Central memory CD8-positive, alpha-beta T cell (primary cell): ENCODE measurements at regions not wholly inside any gene's neighbourhood (a gene's known extent, or its start where the extent isn't known, plus 50 kb on each side); places are given as distances from the start of the nearest gene placed in this dataset.

Experiments
- ATAC-seq: fragments of 150-1000 bp; cut with Tn5 transposase; replicated peaks from 2 replicates; pipeline ENCODE4 v1.10.0; 2022; ENCODE audit warnings: mild to moderate bottlenecking, moderate FRiP score, moderate number of reproducible peaks; ENCODE audit not compliant: poor library complexity, severe bottlenecking; ENCODE audit errors: extremely low read depth
- DNase-seq, 2 donors: peaks; one replicate each; pipeline ENCODE4 v3.0.0; 2021; ENCODE audit warnings: low spot score in 2 of 2
- H3K27ac Mint-ChIP-seq: one replicate; pipeline ENCODE4 v1.8.0; 2022; ENCODE audit warnings: low read depth, mild to moderate bottlenecking, moderate library complexity, mixed read lengths
- H3K27me3 Mint-ChIP-seq: one replicate; pipeline ENCODE4 v1.8.0; 2022; ENCODE audit warnings: mixed read lengths
- H3K36me3 Mint-ChIP-seq: one replicate; pipeline ENCODE4 v1.8.0; 2022; ENCODE audit warnings: mild to moderate bottlenecking, moderate library complexity, mixed read lengths; ENCODE audit not compliant: insufficient read depth
- H3K4me1 Mint-ChIP-seq: one replicate; pipeline ENCODE4 v1.8.0; 2022; ENCODE audit warnings: mixed read lengths
- H3K4me3 Mint-ChIP-seq: one replicate; pipeline ENCODE4 v1.8.0; 2022; ENCODE audit warnings: mild to moderate bottlenecking, moderate library complexity, mixed read lengths
- H3K9me3 Mint-ChIP-seq: one replicate; pipeline ENCODE4 v1.8.0; 2022; ENCODE audit warnings: mixed read lengths

GRCh38 chr19:28665748-28666147 lies 547.2 kb downstream of the UQCRFS1 start:
- H3K36me3 Mint-ChIP-seq, result peaks cover 2% of the 10 kb centered on the region
- H3K27me3 Mint-ChIP-seq, result peaks cover 26% of the 10 kb centered on the region
- H3K27ac Mint-ChIP-seq, result no peak overlapping the region
- no peaks in the 10 kb centered on the region for H3K4me1 Mint-ChIP-seq
- ATAC-seq (no peak), DNase-seq (no peak)
- H3K9me3 Mint-ChIP-seq, result peaks cover 19% of the 10 kb centered on the region
- H3K4me3 Mint-ChIP-seq, result no peak overlapping the region

GRCh38 chr19:28656644-28657043 lies 556.3 kb downstream of the UQCRFS1 start:
- Mint-ChIP-seq H3K36me3 (no peaks in the 10 kb centered on the region), H3K9me3 (peaks cover 36% of the 10 kb centered on the region), H3K27ac (no peak overlapping the region), H3K4me1 (no peaks in the 10 kb centered on the region), H3K27me3 (peaks cover 9% of the 10 kb centered on the region), H3K4me3 (no peak overlapping the region)
- ATAC-seq, result no peak
- no peak for DNase-seq

DNA sequence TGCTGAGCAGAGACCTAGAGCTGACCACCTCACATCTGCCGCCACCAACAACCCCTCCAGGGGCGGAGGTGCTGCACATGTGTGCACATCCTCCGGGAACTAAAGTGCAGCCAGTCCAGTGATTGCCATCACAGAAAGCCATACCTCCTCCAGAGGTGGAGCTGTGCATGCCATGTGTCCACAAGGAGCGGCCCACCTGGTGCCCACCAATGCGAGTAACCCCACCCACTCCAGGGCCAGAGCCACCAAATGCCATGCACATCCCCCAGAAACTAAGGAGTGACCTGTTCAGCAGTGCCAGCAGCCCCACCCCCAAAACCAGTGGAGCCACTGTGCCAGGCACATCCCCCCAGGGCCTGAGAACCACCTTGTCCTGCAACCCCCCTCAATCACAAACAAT lies 557.9 kb downstream of the UQCRFS1 start:
- Mint-ChIP-seq H3K27me3 (peaks cover 19% of the 10 kb centered on the region), H3K9me3 (peaks cover 31% of the 10 kb centered on the region), H3K4me3 (no peak overlapping the region), H3K4me1 (no peaks in the 10 kb centered on the region), H3K36me3 (no peaks in the 10 kb centered on the region), H3K27ac (no peak overlapping the region)
- DNase-seq, result no peak
- ATAC-seq, result no peak

GRCh38 chr19:28652765-28653164 lies 560.2 kb downstream of the UQCRFS1 start:
- H3K27me3 Mint-ChIP-seq, result peaks cover 23% of the 10 kb centered on the region
- H3K9me3 Mint-ChIP-seq, result peaks cover 15% of the 10 kb centered on the region
- DNase-seq, result no peak
- no peak overlapping the region for H3K27ac Mint-ChIP-seq
- no peaks in the 10 kb centered on the region for H3K4me1 Mint-ChIP-seq
- H3K36me3 Mint-ChIP-seq, result no peaks in the 10 kb centered on the region
- no peak overlapping the region for H3K4me3 Mint-ChIP-seq
- ATAC-seq, result no peak

DNA sequence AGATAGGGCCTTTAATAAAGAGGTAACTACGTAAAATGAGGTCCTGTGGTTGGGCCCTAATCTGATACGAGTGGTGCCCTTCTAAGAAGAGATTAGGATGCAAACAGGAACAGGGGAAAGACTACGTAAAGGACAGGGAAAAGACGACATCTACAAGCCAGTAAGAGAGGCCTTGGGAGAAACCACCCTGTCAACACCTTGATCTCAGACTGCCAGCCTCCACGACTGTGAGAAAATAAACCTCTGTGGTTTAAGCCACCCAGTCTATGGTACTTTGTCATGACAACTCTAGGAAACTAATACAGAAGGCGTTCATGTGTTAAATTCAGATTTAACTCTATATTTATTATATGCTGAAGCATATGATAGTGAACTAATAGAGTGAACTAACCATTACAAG lies 566.3 kb downstream of the UQCRFS1 start:
- H3K36me3 Mint-ChIP-seq, result no peaks in the 10 kb centered on the region
- ATAC-seq, result no peak
- H3K27ac Mint-ChIP-seq, result no peak overlapping the region
- peaks cover 14% of the 10 kb centered on the region for H3K27me3 Mint-ChIP-seq
- no peaks in the 10 kb centered on the region for H3K4me1 Mint-ChIP-seq
- DNase-seq, result no peak
- H3K9me3 Mint-ChIP-seq, result no peaks in the 10 kb centered on the region
- H3K4me3 Mint-ChIP-seq, result no peak overlapping the region

DNA sequence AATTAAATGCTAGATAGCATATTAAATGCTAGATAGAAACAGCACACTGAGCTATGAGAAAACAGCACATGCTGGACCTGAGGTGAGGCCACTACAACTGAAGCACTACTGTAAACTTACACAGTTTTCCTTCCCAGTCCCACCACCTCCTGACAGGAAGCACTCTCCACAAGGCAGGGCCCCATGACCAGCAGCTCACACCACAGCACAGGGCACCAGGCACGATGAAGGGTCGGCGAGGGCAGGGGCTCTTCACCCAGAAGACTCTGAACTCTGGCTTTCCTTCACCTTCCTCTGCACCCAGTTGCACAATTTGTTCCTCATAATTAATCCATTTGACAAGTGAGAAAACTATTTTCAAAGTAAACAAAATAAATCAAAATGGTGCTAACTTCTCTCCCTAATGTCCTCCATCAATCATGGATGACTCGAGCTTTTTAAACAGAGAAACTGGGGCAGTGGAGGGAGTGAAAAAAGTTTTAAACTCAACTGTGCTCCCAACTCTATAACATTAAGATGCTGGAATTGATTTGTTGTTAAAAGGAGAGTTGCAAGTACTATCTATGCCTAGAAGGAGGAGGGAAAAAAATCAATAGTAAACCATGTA lies 568.7 kb downstream of the UQCRFS1 start:
- no peak for ATAC-seq
- Mint-ChIP-seq H3K4me3 (no peak overlapping the region), H3K27me3 (no peaks in the 10 kb centered on the region), H3K4me1 (no peaks in the 10 kb centered on the region), H3K36me3 (no peaks in the 10 kb centered on the region), H3K27ac (no peak overlapping the region), H3K9me3 (no peaks in the 10 kb centered on the region)
- no peak for DNase-seq

- no peaks in the 10 kb centered on the region for H3K4me1 Mint-ChIP-seq
- no peaks in the 10 kb centered on the region for H3K27me3 Mint-ChIP-seq
- H3K9me3 Mint-ChIP-seq, result no peaks in the 10 kb centered on the region
- H3K4me3 Mint-ChIP-seq, result no peak overlapping the region
- no peak for DNase-seq
- H3K36me3 Mint-ChIP-seq, result no peaks in the 10 kb centered on the region
- ATAC-seq, result no peak
- H3K27ac Mint-ChIP-seq, result no peak overlapping the region
Observed at GRCh38 chr19:28642787-28643683, 569.9 kb downstream of the UQCRFS1 start.

GRCh38 chr19:28641395-28641794 lies 571.6 kb downstream of the UQCRFS1 start:
- H3K36me3 Mint-ChIP-seq, result no peaks in the 10 kb centered on the region
- no peaks in the 10 kb centered on the region for H3K27me3 Mint-ChIP-seq
- no peak for ATAC-seq
- H3K4me3 Mint-ChIP-seq, result no peak overlapping the region
- H3K9me3 Mint-ChIP-seq, result no peaks in the 10 kb centered on the region
- H3K4me1 Mint-ChIP-seq, result no peaks in the 10 kb centered on the region
- no peak overlapping the region for H3K27ac Mint-ChIP-seq
- DNase-seq, result no peak

- Mint-ChIP-seq H3K27me3 (no peaks in the 10 kb centered on the region), H3K36me3 (no peaks in the 10 kb centered on the region), H3K4me3 (no peak overlapping the region), H3K27ac (no peak overlapping the region), H3K9me3 (no peaks in the 10 kb centered on the region), H3K4me1 (no peaks in the 10 kb centered on the region)
- ATAC-seq (no peak), DNase-seq (no peak)
Observed at GRCh38 chr19:28640506-28640905, 572.4 kb downstream of the UQCRFS1 start.

DNA sequence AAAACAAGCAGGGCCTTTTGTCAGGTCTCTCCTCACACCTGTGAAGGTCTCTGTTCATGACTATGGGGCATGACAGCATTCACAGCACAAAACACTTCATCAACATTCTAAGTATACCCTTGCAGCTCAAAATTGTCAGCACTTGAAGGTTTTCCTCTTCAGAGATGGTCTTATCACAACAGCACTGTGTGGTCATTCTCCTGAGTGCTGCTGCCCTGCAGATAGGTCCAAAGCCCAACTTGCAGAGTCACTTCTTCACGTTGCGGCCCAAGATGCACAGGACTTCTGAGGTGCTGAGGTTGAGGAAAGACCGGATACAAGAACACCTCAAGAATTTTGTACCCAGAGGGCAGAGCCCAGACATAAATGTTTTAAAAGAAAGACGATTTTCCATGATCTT lies 574.5 kb downstream of the UQCRFS1 start:
- Mint-ChIP-seq H3K36me3 (no peaks in the 10 kb centered on the region), H3K27ac (no peak overlapping the region), H3K27me3 (no peaks in the 10 kb centered on the region), H3K4me3 (no peak overlapping the region), H3K9me3 (no peaks in the 10 kb centered on the region), H3K4me1 (peaks cover 4% of the 10 kb centered on the region)
- DNase-seq, result no peak
- ATAC-seq, result no peak

DNA sequence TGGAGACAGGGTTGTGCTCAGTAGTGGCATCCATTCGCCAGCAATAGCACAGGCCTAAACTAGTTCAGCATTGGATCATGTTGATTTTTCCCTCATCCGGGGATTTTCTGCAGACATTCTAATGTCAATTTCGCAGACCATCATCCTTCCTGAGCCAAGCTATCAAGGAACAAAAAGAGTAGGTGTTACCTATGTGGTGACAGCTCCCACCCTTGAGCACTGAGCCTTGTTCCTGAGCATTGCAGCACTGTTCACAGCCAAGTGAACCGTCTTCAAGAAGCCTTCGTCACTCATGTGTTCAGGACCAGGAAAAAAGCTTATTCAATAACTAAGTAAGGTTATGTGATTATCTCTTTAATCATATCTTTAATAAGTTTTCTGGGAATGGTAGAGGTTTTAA lies 576.2 kb downstream of the UQCRFS1 start:
- peaks cover 22% of the 10 kb centered on the region for H3K4me1 Mint-ChIP-seq
- no peaks in the 10 kb centered on the region for H3K9me3 Mint-ChIP-seq
- H3K27me3 Mint-ChIP-seq, result no peaks in the 10 kb centered on the region
- no peak overlapping the region for H3K4me3 Mint-ChIP-seq
- no peaks in the 10 kb centered on the region for H3K36me3 Mint-ChIP-seq
- no peak overlapping the region for H3K27ac Mint-ChIP-seq
- DNase-seq, result no peak
- no peak for ATAC-seq

DNA sequence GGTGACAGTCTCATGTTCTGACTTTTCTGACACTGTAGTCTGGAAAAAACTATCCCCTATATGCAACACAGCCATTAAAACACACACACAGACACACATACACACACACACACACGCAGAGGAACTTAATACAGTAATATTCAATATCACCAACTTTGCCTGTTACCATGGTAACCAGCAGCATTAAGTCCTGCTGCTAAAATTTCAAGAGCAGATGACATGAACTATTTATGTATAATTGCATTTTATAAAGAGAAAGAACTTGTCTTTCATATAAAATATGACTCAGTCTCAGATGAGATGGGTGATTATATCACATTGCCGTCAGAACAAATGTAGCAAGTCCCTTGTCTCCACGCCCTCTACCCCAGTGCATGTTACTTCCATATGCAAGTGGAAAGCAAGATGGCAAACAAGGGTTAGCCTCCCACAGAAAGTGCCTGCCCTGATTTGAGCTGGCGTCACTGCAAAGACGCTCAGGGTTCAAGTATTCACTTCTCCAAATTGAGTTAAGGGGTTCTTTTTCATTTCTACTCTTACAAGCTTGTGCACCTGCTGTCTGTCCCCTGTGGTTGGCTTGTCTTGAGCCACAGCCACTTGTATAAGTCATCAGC lies 576.8 kb downstream of the UQCRFS1 start:
- no peaks in the 10 kb centered on the region for H3K27me3 Mint-ChIP-seq
- no peaks in the 10 kb centered on the region for H3K36me3 Mint-ChIP-seq
- H3K9me3 Mint-ChIP-seq, result no peaks in the 10 kb centered on the region
- H3K4me3 Mint-ChIP-seq, result no peak overlapping the region
- ATAC-seq, result no peak
- no peak overlapping the region for H3K27ac Mint-ChIP-seq
- peaks cover 27% of the 10 kb centered on the region for H3K4me1 Mint-ChIP-seq
- DNase-seq, result no peak

DNA sequence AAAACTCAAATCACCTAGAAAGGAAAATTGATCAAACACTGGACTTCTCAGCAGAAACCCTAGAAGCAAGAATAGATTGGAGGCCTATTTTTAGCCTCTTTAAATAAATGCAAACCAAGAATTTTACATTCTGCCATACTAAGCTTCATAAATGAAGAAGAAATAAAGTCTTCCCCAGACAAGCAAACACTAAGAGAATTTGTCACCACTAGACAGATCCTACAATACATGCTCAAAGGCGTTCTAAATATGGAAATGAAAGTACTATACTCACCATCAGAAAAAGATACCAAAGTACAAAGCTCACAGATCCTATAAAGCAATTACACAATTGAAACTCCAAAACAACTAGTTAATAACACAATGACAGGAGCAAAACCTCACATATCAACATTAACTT lies 578.1 kb downstream of the UQCRFS1 start:
- Mint-ChIP-seq H3K9me3 (no peaks in the 10 kb centered on the region), H3K36me3 (no peaks in the 10 kb centered on the region), H3K27ac (no peak overlapping the region), H3K4me3 (no peak overlapping the region), H3K4me1 (peaks cover 36% of the 10 kb centered on the region), H3K27me3 (no peaks in the 10 kb centered on the region)
- ATAC-seq (no peak), DNase-seq (no peak)
